ENCODE measurements at regions not wholly inside any gene's neighbourhood (a gene's known extent, or its start where the extent isn't known, plus 50 kb on each side); places are given as distances from the start of the nearest gene placed in this dataset.

DNA sequence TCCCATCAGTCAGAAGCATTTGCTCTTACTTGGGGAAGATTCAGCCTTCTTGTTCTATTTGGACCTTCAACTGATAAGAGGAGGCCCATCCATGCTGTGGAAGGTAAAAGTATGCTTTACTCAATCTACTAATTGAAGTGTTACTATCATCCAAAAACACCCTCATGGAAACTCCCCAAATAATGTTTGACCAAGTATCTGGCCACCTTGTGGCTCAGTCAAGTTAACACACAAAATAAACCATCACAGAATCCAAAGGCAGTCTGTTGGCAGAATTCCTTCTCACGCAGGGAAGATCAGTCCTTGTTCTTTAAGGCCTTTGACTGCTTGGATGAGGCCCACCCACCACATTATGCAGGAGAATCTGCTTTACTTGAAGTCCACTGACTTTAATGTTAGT is 531.2 kb upstream of the SMIM21 start:
- no peak for DNase-seq (ENCODE audit: low spot score)
- no peaks in the 10 kb centered on the region for H3K36me3 ChIP-seq
- H3K27me3 ChIP-seq (replicated peaks; ENCODE audit: insufficient read depth): no peaks in the 10 kb centered on the region
- no peak overlapping the region for H3K4me3 ChIP-seq
- no peak overlapping the region for H3K27ac ChIP-seq
- TF ChIP-seq, protein P1, sequence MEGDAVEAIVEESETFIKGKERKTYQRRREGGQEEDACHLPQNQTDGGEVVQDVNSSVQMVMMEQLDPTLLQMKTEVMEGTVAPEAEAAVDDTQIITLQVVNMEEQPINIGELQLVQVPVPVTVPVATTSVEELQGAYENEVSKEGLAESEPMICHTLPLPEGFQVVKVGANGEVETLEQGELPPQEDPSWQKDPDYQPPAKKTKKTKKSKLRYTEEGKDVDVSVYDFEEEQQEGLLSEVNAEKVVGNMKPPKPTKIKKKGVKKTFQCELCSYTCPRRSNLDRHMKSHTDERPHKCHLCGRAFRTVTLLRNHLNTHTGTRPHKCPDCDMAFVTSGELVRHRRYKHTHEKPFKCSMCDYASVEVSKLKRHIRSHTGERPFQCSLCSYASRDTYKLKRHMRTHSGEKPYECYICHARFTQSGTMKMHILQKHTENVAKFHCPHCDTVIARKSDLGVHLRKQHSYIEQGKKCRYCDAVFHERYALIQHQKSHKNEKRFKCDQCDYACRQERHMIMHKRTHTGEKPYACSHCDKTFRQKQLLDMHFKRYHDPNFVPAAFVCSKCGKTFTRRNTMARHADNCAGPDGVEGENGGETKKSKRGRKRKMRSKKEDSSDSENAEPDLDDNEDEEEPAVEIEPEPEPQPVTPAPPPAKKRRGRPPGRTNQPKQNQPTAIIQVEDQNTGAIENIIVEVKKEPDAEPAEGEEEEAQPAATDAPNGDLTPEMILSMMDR (IDR thresholded peaks at IDR 0.05): no peak
- no peaks in the 10 kb centered on the region for H3K4me1 ChIP-seq (ENCODE audit: control insufficient read depth in 1 of 2, low read depth in 2 of 2)
- H3K9me3 ChIP-seq: no peaks in the 10 kb centered on the region
- no peak for ATAC-seq (ENCODE audit: insufficient number of reproducible peaks, low FRiP score, low read depth)

DNA sequence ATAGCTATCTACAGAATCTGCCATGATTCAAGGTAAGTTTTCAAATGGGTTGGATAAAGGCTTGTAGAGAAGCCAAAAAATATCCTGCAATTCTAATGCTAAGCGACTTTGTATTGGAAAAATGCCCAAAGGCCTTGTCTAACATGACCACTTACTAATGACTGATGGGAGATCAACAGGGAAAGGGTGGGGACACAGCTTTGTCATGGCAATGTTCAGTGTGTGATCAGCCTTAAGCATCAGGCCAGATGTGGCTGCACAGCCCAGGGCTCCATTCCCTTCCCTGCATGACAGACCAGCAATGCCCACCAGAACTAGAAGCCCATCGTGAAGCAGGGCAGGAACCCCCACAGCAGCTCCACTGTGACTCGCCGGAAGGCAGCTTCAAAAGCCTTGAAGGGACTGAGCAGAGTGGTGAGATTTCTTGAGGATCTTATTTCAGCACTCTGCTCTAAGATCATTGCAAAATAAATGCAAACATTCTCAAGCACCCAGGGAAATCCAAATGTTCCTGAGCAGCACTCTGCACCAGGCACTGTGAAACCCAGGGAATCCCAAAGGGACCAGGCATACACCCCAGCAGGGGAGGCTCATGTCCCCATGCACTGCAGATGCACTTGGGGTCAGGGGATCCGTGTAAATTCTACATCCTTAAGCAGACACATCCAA is 517.9 kb upstream of the SMIM21 start:
- no peak for ATAC-seq (ENCODE audit: insufficient number of reproducible peaks, low FRiP score, low read depth)
- no peaks in the 10 kb centered on the region for H3K27me3 ChIP-seq (replicated peaks; ENCODE audit: insufficient read depth)
- no peaks in the 10 kb centered on the region for H3K36me3 ChIP-seq
- H3K9me3 ChIP-seq: peaks cover 13% of the 10 kb centered on the region
- H3K27ac ChIP-seq: no peak overlapping the region
- H3K4me1 ChIP-seq (ENCODE audit: control insufficient read depth in 1 of 2, low read depth in 2 of 2): no peaks in the 10 kb centered on the region
- TF ChIP-seq, protein P1 (IDR thresholded peaks at IDR 0.05): no peak
- no peak for DNase-seq (ENCODE audit: low spot score)
- no peak overlapping the region for H3K4me3 ChIP-seq

DNA sequence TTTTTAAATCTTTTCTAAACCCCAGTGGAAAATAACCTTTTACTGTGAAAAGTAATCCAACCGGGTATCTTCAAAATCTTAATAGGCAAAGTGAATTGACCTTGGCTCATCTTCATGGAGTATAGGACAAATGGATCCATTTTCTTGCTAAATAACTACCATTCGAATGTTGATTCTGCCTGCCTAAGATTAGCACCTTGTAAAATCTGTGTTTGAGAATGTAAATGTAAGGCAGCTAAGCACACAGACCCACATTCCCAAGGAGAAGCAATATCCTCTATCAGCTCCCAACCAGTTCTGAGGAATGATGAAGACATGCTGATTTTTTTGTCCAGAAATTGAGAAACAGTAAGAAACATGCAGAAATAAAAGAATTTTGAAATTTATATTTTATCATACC is 509.8 kb upstream of the SMIM21 start:
- Histone ChIP-seq H3K4me1 (ENCODE audit: control insufficient read depth in 1 of 2, low read depth in 2 of 2) (no peaks in the 10 kb centered on the region), H3K9me3 (no peaks in the 10 kb centered on the region), H3K27ac (no peak overlapping the region), H3K4me3 (no peak overlapping the region), H3K27me3 (replicated peaks; ENCODE audit: insufficient read depth) (no peaks in the 10 kb centered on the region), H3K36me3 (no peaks in the 10 kb centered on the region)
- ATAC-seq (ENCODE audit: insufficient number of reproducible peaks, low FRiP score, low read depth) (no peak), DNase-seq (ENCODE audit: low spot score) (no peak)
- TF ChIP-seq, protein P1 (IDR thresholded peaks at IDR 0.05): no peak

DNA sequence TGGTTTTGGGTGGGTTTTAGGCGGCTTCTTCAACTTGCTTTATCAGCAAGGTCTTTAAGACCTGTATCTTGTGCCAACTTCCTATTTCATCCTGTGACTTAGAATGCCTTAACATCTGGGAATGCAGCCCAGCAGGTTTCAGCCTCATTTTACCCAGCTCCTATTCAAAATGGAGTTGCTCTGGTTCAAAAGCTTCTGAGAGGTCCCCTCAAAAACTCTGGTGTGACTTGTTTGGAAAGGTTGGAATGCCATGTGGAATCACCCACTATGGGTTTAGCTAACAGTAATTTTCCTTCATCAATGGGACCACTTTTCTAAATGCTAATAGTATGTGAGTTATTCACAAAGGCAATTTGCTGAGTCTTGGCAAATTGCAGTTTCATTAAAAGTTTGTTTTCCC is 509.4 kb upstream of the SMIM21 start:
- no peaks in the 10 kb centered on the region for H3K4me1 ChIP-seq (ENCODE audit: control insufficient read depth in 1 of 2, low read depth in 2 of 2)
- no peaks in the 10 kb centered on the region for H3K27me3 ChIP-seq (replicated peaks; ENCODE audit: insufficient read depth)
- no peaks in the 10 kb centered on the region for H3K36me3 ChIP-seq
- no peaks in the 10 kb centered on the region for H3K9me3 ChIP-seq
- no peak overlapping the region for H3K27ac ChIP-seq
- TF ChIP-seq, protein P1 (IDR thresholded peaks at IDR 0.05): no peak
- ATAC-seq (ENCODE audit: insufficient number of reproducible peaks, low FRiP score, low read depth): no peak
- H3K4me3 ChIP-seq: no peak overlapping the region
- no peak for DNase-seq (ENCODE audit: low spot score)

DNA sequence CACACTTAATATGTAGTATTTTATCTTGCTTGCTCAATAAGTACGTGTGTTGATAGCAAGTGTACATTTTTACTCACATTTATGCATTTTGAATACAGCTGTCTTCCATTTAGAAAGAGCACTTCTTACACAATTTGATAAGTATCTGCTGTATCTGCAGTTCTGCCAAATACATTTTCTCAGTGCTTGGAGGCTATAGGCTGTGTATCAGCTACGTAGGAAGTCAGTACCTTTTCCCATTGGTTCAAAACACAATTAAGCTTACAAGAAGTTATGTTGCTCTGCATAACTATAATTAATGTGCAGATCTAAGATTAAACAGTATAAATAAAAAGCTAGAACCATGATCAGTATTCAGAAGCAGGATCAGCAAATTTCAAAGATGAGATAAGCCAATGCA is 503.6 kb upstream of the SMIM21 start:
- DNase-seq (ENCODE audit: low spot score) (no peak), ATAC-seq (ENCODE audit: insufficient number of reproducible peaks, low FRiP score, low read depth) (no peak)
- H3K27me3 ChIP-seq (replicated peaks; ENCODE audit: insufficient read depth): peaks cover 3% of the 10 kb centered on the region
- H3K4me1 ChIP-seq (ENCODE audit: control insufficient read depth in 1 of 2, low read depth in 2 of 2): no peaks in the 10 kb centered on the region
- H3K27ac ChIP-seq: no peak overlapping the region
- no peaks in the 10 kb centered on the region for H3K36me3 ChIP-seq
- no peaks in the 10 kb centered on the region for H3K9me3 ChIP-seq
- no peak overlapping the region for H3K4me3 ChIP-seq
- TF ChIP-seq, protein P1 (IDR thresholded peaks at IDR 0.05): no peak

All from thoracic aorta (tissue), 2 donors.